Spleen (tissue), 11 donors: ENCODE measurements at regions not wholly inside any gene's neighbourhood (a gene's known extent, or its start where the extent isn't known, plus 50 kb on each side); places are given as distances from the start of the nearest gene placed in this dataset.

ENCODE experiments used
- DNase-seq: peaks from one replicate; pipeline ENCODE4 v3.0.0-alpha.2; 2020
- H3K27ac ChIP-seq, 8 donors: fragments of 200-600 bp; sonication (generic) in 7 of 8; 1 replicate in 4 of 8; 2 replicates in 4 of 8; pipeline versions ENCODE4 v1.5.0 to v1.8.0; 2016 to 2021; ENCODE audit warnings: inconsistent platforms in 4 of 8, mild to moderate bottlenecking in 4 of 8, moderate library complexity in 1 of 8
- H3K27me3 ChIP-seq, 7 donors: fragments of 200-600 bp; sonication (generic) in 6 of 7; replicated peaks in 1 of 7; 1 replicate in 4 of 7; 2 replicates in 3 of 7; pipeline versions ENCODE4 v1.5.0 to v1.8.0; 2016 to 2021; ENCODE audit warnings: inconsistent platforms in 3 of 7, mild to moderate bottlenecking in 1 of 7
- H3K36me3 ChIP-seq, 6 donors: fragments of 200-600 bp; sonication (generic) in 5 of 6; 1 replicate in 4 of 6; 2 replicates in 2 of 6; pipeline versions ENCODE4 v1.5.0 to v1.8.0; 2016 to 2021; ENCODE audit warnings: inconsistent platforms in 2 of 6
- H3K4me1 ChIP-seq, 6 donors: fragments of 200-600 bp; sonication (generic) in 5 of 6; 1 replicate in 3 of 6; 2 replicates in 3 of 6; pipeline versions ENCODE4 v1.5.0 to v1.8.0; 2016 to 2021; ENCODE audit warnings: inconsistent platforms in 3 of 6
- H3K4me3 ChIP-seq, 8 donors: fragments of 200-600 bp; sonication (generic) in 7 of 8; 1 replicate in 4 of 8; 2 replicates in 4 of 8; pipeline versions ENCODE4 v1.5.0 to v1.8.0; 2016 to 2021; ENCODE audit warnings: inconsistent platforms in 4 of 8, mild to moderate bottlenecking in 4 of 8, moderate library complexity in 2 of 8
- H3K9me3 ChIP-seq, 8 donors: fragments of 200-600 bp; sonication (generic) in 7 of 8; 1 replicate in 4 of 8; 2 replicates in 4 of 8; pipeline versions ENCODE4 v1.5.0 to v1.8.0; 2016 to 2021; ENCODE audit warnings: inconsistent platforms in 4 of 8
- CTCF ChIP-seq, 11 experiments: fragments of 200-600 bp in 7 of 11; fragments of 450-650 bp in 4 of 11; sonication (generic) in 4 of 11; IDR thresholded peaks in 8 of 11; conservative IDR thresholded peaks in 3 of 11; 1 replicate in 7 of 11; 2 replicates in 4 of 11; pipeline versions ENCODE4 v1.4.0 to v1.8.0; 2016 to 2021; ENCODE audit warnings: antibody characterized with exemption in 11 of 11, inconsistent platforms in 4 of 11, mild to moderate bottlenecking in 1 of 11
- POLR2A ChIP-seq, 3 donors: fragments of 450-650 bp; IDR thresholded peaks; one replicate each; pipeline ENCODE4 v1.5.1; 2017; ENCODE audit warnings: antibody characterized with exemption in 3 of 3, mild to moderate bottlenecking in 1 of 3
- POLR2AphosphoS5 ChIP-seq, 3 donors: sonication (generic); formaldehyde crosslinking; IDR thresholded peaks; one replicate each; pipeline ENCODE4 v1.5.1; 2017; ENCODE audit warnings: antibody characterized with exemption in 3 of 3
- WGBS, 5 donors: extraction: QIAGEN DNeasy Blood & Tissue Kit in 3 of 5; methylation state at CpG; one replicate each; pipeline versions ENCODE4 v1.1.5 to v1.1.7; 2013 to 2018; 5-methylcytosine and 5-hydroxymethylcytosine counted together
- intact Hi-C: fragments of 100-400 bp; cut with DNase I; formaldehyde crosslinking; loops from one replicate; pipeline ENCODE4 v1.15.0; 2023; ENCODE audit warnings: low total_unique reads
- donor health status: healthy with polysubstance abuse.
- donor health status: DM: no; HTN: no; CAD: no; lungs with moderate emphysema.
- donor health status: DM: no; HTN: no; CAD: no.
- donor health status: Bipolar disorder and iron deficiency.
- donor health status: healthy.
- donor health status: DM: no; HTN: no; CAD: no.
- donor health status: DM: yes; HTN: yes; CAD: no.

GRCh38 chr10:20407357-20407756 lies 489.8 kb downstream of the NEBL start:
- no peak overlapping the region for H3K27ac ChIP-seq
- no peaks in the 10 kb centered on the region for H3K4me1 ChIP-seq
- H3K27me3 ChIP-seq = no peaks in the 10 kb centered on the region
- H3K36me3 ChIP-seq = no peaks in the 10 kb centered on the region
- TF ChIP-seq POLR2A (IDR thresholded peaks at IDR 0.05) (no peak), CTCF (IDR thresholded peaks at IDR 0.05 in 8 of 11, conservative IDR thresholded peaks at IDR 0.05 in 3 of 11) (no peak), POLR2AphosphoS5 (IDR thresholded peaks at IDR 0.05) (no peak)
- DNase-seq = no peak
- H3K9me3 ChIP-seq = no peaks in the 10 kb centered on the region
- intact Hi-C loops = no loop called here
- no peak overlapping the region for H3K4me3 ChIP-seq

GRCh38 chr10:20406281-20407104 lies 490.6 kb downstream of the NEBL start:
- 65 to 83% (median 79%) methylated on average over 6 of the region's 6 CpGs for WGBS, 5 donors
- intact Hi-C loops = no loop called here

GRCh38 chr10:20405761-20406160 lies 491.4 kb downstream of the NEBL start:
- TF ChIP-seq POLR2AphosphoS5 (IDR thresholded peaks at IDR 0.05) = no peak
- TF ChIP-seq POLR2A (IDR thresholded peaks at IDR 0.05) = no peak
- TF ChIP-seq CTCF (IDR thresholded peaks at IDR 0.05 in 8 of 11, conservative IDR thresholded peaks at IDR 0.05 in 3 of 11) = no peak
- 81 to 85% (median 83%) methylated on average over 4 of the region's 4 CpGs for WGBS, 5 donors
- intact Hi-C loops = no loop called here

More at GRCh38 chr10:20406281-20407104, 490.6 kb downstream of the NEBL start:
- H3K4me3 ChIP-seq = no peak overlapping the region
- TF ChIP-seq POLR2AphosphoS5 (IDR thresholded peaks at IDR 0.05) = no peak
- TF ChIP-seq CTCF (IDR thresholded peaks at IDR 0.05 in 8 of 11, conservative IDR thresholded peaks at IDR 0.05 in 3 of 11) = no peak
- no peak for TF ChIP-seq POLR2A (IDR thresholded peaks at IDR 0.05)
- no peaks in the 10 kb centered on the region for H3K36me3 ChIP-seq
- DNase-seq = no peak
- H3K4me1 ChIP-seq = no peaks in the 10 kb centered on the region
- no peak overlapping the region for H3K27ac ChIP-seq
- H3K9me3 ChIP-seq = no peaks in the 10 kb centered on the region
- H3K27me3 ChIP-seq = no peaks in the 10 kb centered on the region

GRCh38 chr10:20405050-20405449 lies 492.1 kb downstream of the NEBL start:
- no peaks in the 10 kb centered on the region for H3K27me3 ChIP-seq
- no peaks in the 10 kb centered on the region for H3K4me1 ChIP-seq
- H3K36me3 ChIP-seq = no peaks in the 10 kb centered on the region
- TF ChIP-seq POLR2AphosphoS5 (IDR thresholded peaks at IDR 0.05) = no peak
- no peak for TF ChIP-seq POLR2A (IDR thresholded peaks at IDR 0.05)
- TF ChIP-seq CTCF (IDR thresholded peaks at IDR 0.05 in 8 of 11, conservative IDR thresholded peaks at IDR 0.05 in 3 of 11) = no peak
- intact Hi-C loops = no loop called here
- H3K9me3 ChIP-seq = no peaks in the 10 kb centered on the region
- no peak overlapping the region for H3K4me3 ChIP-seq
- no peak overlapping the region for H3K27ac ChIP-seq
- 37 to 88% (median 76%) methylated on average over 1 to 2 of the region's 2 CpGs for WGBS, 5 donors
- no peak for DNase-seq

More at GRCh38 chr10:20405761-20406160, 491.4 kb downstream of the NEBL start:
- H3K27me3 ChIP-seq = no peaks in the 10 kb centered on the region
- H3K27ac ChIP-seq = no peak overlapping the region
- H3K4me1 ChIP-seq = no peaks in the 10 kb centered on the region
- DNase-seq = no peak
- no peak overlapping the region for H3K4me3 ChIP-seq
- no peaks in the 10 kb centered on the region for H3K36me3 ChIP-seq
- no peaks in the 10 kb centered on the region for H3K9me3 ChIP-seq
